GM18868 (cell line): ENCODE measurements at regions not wholly inside any gene's neighbourhood (a gene's known extent, or its start where the extent isn't known, plus 50 kb on each side); places are given as distances from the start of the nearest gene placed in this dataset.
A peak's percentile ranks its signal among the peaks of the same experiment; 100 is the strongest.

Experiments used
- ATAC-seq: cut with Tn5 transposase; IDR thresholded peaks from one replicate; pipeline ENCODE4 v1.9.1; 2021; ENCODE audit warnings: mild to moderate bottlenecking, moderate library complexity; ENCODE audit not compliant: unreplicated experiment

- peak; percentile 79 for ATAC-seq
Measured at GRCh38 chr3:107992976-107993684, 97.7 kb downstream of the CD47 start.

GRCh38 chr3:107990926-107991325, 99.9 kb downstream of the CD47 start:
- ATAC-seq, result no peak

GRCh38 chr3:107990433-107990832, 100.4 kb downstream of the CD47 start:
- no peak for ATAC-seq

- no peak for ATAC-seq
Measured at GRCh38 chr3:107989661-107990060, 101.2 kb downstream of the CD47 start.

GRCh38 chr3:107988460-107989175, 102.2 kb downstream of the CD47 start:
- ATAC-seq, result no peak

DNA sequence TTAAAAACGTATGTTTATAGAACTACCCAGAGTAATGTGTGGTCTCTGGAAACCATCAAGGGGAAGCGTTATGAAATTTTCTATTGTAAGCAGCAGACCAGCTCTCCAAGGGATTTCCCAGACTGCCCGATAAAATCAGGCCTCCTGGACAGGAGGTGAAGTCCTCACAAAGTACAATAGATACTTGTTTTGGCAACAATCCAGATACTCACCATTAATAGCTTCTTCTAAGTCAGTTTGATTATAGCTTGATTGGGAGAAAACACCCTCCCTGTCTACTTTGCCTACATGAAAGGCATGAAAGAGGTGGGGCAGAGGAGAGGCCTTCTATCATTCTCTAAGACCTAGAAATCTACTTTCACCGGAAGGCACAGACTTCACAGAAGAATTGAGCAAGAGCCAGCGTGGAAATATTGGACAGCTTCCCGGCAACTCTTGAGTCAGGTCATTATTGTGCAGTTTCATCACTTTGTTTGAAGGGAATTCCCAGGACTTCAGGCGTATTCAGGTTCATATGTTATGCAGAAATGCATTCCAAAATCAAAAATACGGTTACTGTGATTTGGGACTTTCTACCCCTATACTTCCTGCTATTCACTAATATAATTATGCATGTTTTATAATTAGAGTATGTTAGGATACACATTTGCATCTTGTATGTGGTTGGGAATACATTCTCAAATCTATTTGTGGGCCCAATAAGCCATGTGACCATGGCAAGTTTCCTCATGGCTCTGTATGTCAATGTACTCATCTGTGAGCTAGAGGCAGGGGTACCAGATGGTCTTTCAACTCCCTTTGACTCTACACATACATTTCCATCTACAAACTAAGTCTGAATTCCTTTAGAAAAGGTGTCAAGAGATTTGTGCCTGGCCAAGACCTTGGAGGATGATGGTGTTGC, 103.5 kb downstream of the CD47 start:
- no peak for ATAC-seq

DNA sequence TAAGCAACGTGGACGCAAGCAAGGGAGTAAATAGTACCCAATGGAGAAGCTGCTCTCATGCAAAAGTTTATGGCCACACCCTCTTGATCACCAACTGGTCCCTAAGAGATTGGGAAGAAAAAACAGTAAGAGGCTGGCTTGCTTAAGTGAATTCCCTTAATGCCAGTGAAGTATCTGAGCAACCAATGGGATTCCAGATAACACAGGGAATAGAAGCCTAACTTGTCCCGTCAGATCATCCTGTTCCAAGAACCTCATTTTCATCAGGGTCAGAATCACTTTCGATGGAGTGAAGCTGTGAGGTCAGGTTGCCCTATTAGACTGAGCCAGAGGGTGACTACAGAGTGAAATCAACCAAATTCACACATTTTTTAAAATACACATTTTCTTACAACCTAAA, 104.3 kb downstream of the CD47 start:
- no peak for ATAC-seq

DNA sequence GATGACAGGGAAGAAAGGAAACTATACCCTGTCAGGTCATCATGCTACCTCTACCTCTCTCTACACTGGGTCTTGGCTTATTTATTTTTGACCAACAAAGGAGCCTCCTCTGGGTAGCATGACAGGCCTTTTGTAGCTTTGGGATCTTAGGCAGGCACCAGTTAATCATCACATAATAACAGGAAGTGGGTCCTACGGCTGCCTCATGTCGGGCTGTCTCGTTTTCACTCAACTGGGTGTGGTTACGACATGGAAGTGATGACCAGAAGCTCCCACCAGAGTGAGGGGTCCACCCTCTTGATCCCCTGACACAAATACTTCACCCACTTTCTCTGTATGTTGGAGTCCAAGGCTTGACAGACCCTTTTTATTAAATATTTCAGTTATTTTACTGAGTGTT, 105.3 kb downstream of the CD47 start:
- peak; percentile 93 for ATAC-seq

GRCh38 chr3:107983247-107983646, 107.6 kb downstream of the CD47 start:
- no peak for ATAC-seq

DNA sequence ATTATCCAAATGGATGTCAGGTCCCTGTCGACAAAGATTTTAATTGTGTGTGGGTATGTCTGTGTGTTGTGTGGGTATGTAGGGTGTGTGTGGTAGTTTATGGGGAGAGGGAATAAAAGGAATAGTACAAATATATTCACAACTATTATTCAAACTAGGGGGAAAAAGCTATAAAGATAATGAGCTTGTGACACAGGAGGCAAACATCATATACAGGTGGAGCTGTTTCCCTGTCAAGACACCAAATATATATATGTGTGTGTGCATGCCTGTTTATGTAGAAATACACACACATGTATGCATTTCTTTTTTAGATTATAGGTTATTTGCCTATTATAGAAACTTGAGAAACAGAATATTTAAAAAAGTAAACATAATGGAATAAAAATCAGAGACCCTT, 108.7 kb downstream of the CD47 start:
- no peak for ATAC-seq

GRCh38 chr3:107981471-107982111, 109.2 kb downstream of the CD47 start:
- no peak for ATAC-seq

DNA sequence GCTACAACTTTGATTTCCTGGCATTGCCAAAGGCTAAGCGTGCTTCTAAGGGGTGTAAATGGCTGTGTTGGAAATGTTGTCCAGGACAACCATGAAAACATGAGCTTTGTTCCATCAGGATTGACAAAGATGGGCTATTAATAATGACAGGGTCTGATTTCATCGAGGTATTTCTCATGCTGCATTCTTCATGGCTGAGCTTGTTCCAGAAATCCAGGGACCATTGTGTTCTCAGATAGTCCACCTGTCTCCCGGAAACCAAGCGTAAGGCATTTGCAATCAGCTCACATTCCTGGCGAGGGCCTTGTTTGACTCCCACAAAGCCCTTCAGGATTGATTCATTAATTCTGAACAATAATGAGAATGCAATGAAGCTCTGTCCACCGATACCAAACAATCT, 111.3 kb downstream of the CD47 start:
- no peak for ATAC-seq

GRCh38 chr3:107978131-107979055, 112.4 kb downstream of the CD47 start:
- ATAC-seq, result no peak

DNA sequence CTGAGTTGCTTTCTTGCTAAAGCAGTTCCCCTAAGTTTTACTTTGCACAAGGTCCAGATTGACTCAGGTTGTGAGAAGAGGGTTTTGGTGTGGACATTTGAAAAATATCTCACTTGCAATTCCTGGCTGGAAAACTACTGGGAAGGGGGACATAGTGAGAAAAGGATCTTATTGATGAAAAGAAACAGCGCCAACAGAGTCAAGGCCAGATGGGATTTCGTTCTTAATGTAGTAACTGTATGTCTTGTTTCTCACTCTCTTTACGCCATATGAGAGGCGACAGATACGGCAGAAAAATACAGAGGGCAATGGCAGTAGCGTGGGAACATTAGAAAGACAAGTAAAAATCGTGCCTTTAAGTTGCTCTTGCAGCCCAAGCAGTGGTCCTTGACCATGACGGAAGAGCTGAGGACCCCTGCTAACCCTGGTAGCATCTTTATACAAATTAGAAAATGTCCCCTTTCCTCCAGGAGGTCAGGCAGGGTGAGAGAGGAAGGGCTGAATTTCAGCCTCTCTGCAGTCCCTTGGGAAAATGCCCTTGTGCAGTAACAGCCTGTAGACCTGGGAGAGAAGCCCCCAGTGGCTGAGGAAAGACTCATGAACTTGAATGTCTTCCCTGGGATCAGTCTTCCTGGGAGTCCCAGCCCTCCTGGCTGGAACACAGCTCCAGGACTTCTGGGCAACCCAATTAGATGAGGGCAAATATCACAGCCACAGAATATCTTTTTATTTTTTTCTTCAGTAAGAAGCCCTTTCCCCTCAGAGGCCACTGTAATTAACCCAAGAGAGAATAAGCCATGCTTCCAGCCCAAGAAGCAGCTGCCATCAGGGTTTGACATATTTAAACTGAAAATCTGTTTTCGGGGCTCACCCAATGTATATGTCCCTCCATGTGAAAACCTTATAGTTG, 113.4 kb downstream of the CD47 start:
- ATAC-seq, result no peak

- ATAC-seq, result no peak
Measured at GRCh38 chr3:107976202-107976800, 114.5 kb downstream of the CD47 start.

GRCh38 chr3:107975529-107976201, 115.2 kb downstream of the CD47 start:
- ATAC-seq, result no peak

- no peak for ATAC-seq
Measured at GRCh38 chr3:107973961-107974360, 116.9 kb downstream of the CD47 start.

GRCh38 chr3:107973152-107973551, 117.7 kb downstream of the CD47 start:
- ATAC-seq, result no peak
